HL-60 (cell line): ENCODE measurements at regions not wholly inside any gene's neighbourhood (a gene's known extent, or its start where the extent isn't known, plus 50 kb on each side); places are given as distances from the start of the nearest gene placed in this dataset.

Experiments
- POLR2AphosphoS5 ChIP-seq: IDR thresholded peaks from 2 replicates; pipeline ENCODE4 v1.6.1; 2012; ENCODE audit warnings: low read depth
- TF ChIP-seq, protein P1 (sequence below): IDR thresholded peaks from one replicate; pipeline ENCODE4 v1.5.1; 2011; ENCODE audit warnings: low read length, control low read depth, inconsistent platforms; ENCODE audit not compliant: insufficient read depth
- TF ChIP-seq, protein P2 (sequence below): IDR thresholded peaks from 2 replicates; pipeline ENCODE4 v1.6.1; 2012; ENCODE audit warnings: low read depth; ENCODE audit not compliant: insufficient replicate concordance

DNA sequence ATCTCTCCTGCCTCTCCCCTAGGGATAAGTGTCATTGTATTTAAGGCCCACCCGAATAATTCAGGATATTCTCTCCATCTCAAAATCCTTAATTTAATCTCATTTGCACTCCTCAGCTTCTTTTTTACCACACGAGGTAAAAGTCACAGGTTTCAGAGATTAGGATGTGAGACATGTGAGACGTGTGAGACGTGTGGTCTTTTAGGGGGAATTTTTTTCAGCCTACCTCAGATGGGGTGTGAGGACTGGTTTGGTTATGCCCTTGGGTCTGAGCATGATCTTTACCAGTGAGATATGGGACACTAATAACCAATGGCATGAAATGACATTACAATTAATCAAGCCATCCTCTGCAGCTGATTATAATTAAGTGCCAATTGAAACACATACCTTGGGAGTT is 324.2 kb downstream of the BMP2 start:
- TF ChIP-seq, protein P1, sequence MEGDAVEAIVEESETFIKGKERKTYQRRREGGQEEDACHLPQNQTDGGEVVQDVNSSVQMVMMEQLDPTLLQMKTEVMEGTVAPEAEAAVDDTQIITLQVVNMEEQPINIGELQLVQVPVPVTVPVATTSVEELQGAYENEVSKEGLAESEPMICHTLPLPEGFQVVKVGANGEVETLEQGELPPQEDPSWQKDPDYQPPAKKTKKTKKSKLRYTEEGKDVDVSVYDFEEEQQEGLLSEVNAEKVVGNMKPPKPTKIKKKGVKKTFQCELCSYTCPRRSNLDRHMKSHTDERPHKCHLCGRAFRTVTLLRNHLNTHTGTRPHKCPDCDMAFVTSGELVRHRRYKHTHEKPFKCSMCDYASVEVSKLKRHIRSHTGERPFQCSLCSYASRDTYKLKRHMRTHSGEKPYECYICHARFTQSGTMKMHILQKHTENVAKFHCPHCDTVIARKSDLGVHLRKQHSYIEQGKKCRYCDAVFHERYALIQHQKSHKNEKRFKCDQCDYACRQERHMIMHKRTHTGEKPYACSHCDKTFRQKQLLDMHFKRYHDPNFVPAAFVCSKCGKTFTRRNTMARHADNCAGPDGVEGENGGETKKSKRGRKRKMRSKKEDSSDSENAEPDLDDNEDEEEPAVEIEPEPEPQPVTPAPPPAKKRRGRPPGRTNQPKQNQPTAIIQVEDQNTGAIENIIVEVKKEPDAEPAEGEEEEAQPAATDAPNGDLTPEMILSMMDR = no peak
- TF ChIP-seq POLR2AphosphoS5 = no peak
- TF ChIP-seq, protein P2, sequence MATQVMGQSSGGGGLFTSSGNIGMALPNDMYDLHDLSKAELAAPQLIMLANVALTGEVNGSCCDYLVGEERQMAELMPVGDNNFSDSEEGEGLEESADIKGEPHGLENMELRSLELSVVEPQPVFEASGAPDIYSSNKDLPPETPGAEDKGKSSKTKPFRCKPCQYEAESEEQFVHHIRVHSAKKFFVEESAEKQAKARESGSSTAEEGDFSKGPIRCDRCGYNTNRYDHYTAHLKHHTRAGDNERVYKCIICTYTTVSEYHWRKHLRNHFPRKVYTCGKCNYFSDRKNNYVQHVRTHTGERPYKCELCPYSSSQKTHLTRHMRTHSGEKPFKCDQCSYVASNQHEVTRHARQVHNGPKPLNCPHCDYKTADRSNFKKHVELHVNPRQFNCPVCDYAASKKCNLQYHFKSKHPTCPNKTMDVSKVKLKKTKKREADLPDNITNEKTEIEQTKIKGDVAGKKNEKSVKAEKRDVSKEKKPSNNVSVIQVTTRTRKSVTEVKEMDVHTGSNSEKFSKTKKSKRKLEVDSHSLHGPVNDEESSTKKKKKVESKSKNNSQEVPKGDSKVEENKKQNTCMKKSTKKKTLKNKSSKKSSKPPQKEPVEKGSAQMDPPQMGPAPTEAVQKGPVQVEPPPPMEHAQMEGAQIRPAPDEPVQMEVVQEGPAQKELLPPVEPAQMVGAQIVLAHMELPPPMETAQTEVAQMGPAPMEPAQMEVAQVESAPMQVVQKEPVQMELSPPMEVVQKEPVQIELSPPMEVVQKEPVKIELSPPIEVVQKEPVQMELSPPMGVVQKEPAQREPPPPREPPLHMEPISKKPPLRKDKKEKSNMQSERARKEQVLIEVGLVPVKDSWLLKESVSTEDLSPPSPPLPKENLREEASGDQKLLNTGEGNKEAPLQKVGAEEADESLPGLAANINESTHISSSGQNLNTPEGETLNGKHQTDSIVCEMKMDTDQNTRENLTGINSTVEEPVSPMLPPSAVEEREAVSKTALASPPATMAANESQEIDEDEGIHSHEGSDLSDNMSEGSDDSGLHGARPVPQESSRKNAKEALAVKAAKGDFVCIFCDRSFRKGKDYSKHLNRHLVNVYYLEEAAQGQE = no peak
